ENCODE measurements at regions not wholly inside any gene's neighbourhood (a gene's known extent, or its start where the extent isn't known, plus 50 kb on each side); places are given as distances from the start of the nearest gene placed in this dataset.

GRCh38 chr2:38164881-38165280, 88.9 kb upstream of the CYP1B1 start:
- no peak for DNase-seq (ENCODE audit: low read depth)
- H3K4me3 ChIP-seq (ENCODE audit: control insufficient read depth, low read depth, low read length), result no peak overlapping the region
- no peak for TF ChIP-seq CTCF (IDR thresholded peaks at IDR 0.05; ENCODE audit: control insufficient read depth, insufficient read depth, low read depth, low read length, missing control alignments)

GRCh38 chr2:38163579-38163978, 87.6 kb upstream of the CYP1B1 start:
- DNase-seq (ENCODE audit: low read depth), result no peak
- TF ChIP-seq CTCF (IDR thresholded peaks at IDR 0.05; ENCODE audit: control insufficient read depth, insufficient read depth, low read depth, low read length, missing control alignments), result no peak
- no peak overlapping the region for H3K4me3 ChIP-seq (ENCODE audit: control insufficient read depth, low read depth, low read length)

- no peak for DNase-seq (ENCODE audit: low read depth)
- TF ChIP-seq CTCF (IDR thresholded peaks at IDR 0.05; ENCODE audit: control insufficient read depth, insufficient read depth, low read depth, low read length, missing control alignments), result no peak
- H3K4me3 ChIP-seq (ENCODE audit: control insufficient read depth, low read depth, low read length), result no peak overlapping the region
These were observed 87.1 kb upstream of the CYP1B1 start for GRCh38 chr2:38163006-38163405.

- DNase-seq (ENCODE audit: low read depth), result no peak
These were observed 84.6 kb upstream of the CYP1B1 start for GRCh38 chr2:38160516-38160915.

GRCh38 chr2:38159597-38159996, 83.6 kb upstream of the CYP1B1 start:
- no peak for TF ChIP-seq CTCF (IDR thresholded peaks at IDR 0.05; ENCODE audit: control insufficient read depth, insufficient read depth, low read depth, low read length, missing control alignments)
- no peak for DNase-seq (ENCODE audit: low read depth)

More at GRCh38 chr2:38160516-38160915, 84.6 kb upstream of the CYP1B1 start:
- no peak for TF ChIP-seq CTCF (IDR thresholded peaks at IDR 0.05; ENCODE audit: control insufficient read depth, insufficient read depth, low read depth, low read length, missing control alignments)
- no peak overlapping the region for H3K4me3 ChIP-seq (ENCODE audit: control insufficient read depth, low read depth, low read length)

GRCh38 chr2:38159191-38159590, 83.2 kb upstream of the CYP1B1 start:
- no peak for DNase-seq (ENCODE audit: low read depth)
- TF ChIP-seq CTCF (IDR thresholded peaks at IDR 0.05; ENCODE audit: control insufficient read depth, insufficient read depth, low read depth, low read length, missing control alignments), result no peak
- H3K4me3 ChIP-seq (ENCODE audit: control insufficient read depth, low read depth, low read length), result no peak overlapping the region

More at GRCh38 chr2:38159597-38159996, 83.6 kb upstream of the CYP1B1 start:
- H3K4me3 ChIP-seq (ENCODE audit: control insufficient read depth, low read depth, low read length), result no peak overlapping the region
